ENCODE measurements at regions not wholly inside any gene's neighbourhood (a gene's known extent, or its start where the extent isn't known, plus 50 kb on each side); places are given as distances from the start of the nearest gene placed in this dataset.

GRCh38 chr6:140040396-140040795 lies 665.9 kb upstream of the CITED2 start:
- TF ChIP-seq POLR2A (IDR thresholded peaks at IDR 0.05) (no peak), CTCF (IDR thresholded peaks at IDR 0.05) (no peak)

Data from Peyer's patch (tissue), 4 donors.